GM19035 (cell line): ENCODE measurements at regions not wholly inside any gene's neighbourhood (a gene's known extent, or its start where the extent isn't known, plus 50 kb on each side); places are given as distances from the start of the nearest gene placed in this dataset.
"Not testable (repeated sequence)": the region's sequence is repeated elsewhere in the genome, so short reads cannot be mapped to it uniquely, and the experiment has no call there.

Experiments
- ATAC-seq: cut with Tn5 transposase; IDR thresholded peaks from one replicate; pipeline ENCODE4 v1.9.1; 2021; ENCODE audit not compliant: unreplicated experiment

DNA sequence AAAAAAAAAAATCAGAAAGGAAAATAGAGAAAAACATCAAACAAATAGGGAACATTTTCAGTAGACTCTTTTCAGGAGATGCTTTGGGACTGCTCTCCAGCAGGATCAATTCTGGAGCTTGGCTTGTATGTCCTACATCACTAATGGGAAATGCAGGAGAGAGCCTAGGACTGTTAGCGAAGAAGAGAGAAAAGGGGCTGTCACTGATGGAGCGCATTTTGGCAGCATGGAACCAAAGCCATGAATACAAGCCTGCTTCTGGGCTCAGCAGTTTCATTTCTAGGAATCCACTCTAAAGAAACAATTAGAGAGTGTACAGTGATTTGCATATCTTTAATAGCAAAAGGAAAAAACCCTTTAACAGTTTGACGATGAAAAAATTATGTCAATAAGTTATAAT, 203.9 kb downstream of the NUFIP1 start:
- no peak for ATAC-seq

DNA sequence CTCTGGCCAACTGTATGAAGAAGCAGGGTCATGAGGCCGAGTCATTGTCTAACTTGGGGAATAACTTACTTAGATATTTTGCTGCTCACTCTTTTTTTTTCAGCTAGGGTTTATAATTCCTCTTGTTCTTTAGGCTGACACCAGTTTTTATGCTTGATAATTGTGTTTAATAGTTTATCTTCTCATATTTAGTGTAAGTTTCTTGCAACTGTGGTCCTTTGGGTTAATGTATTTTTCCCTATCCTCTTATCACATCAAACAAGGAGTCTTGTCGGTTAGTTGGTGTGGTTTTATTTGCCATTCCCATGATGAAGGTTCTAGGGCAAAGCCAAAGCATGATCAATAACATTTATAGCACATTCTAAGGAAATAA, 204.6 kb downstream of the NUFIP1 start:
- ATAC-seq = no peak

DNA sequence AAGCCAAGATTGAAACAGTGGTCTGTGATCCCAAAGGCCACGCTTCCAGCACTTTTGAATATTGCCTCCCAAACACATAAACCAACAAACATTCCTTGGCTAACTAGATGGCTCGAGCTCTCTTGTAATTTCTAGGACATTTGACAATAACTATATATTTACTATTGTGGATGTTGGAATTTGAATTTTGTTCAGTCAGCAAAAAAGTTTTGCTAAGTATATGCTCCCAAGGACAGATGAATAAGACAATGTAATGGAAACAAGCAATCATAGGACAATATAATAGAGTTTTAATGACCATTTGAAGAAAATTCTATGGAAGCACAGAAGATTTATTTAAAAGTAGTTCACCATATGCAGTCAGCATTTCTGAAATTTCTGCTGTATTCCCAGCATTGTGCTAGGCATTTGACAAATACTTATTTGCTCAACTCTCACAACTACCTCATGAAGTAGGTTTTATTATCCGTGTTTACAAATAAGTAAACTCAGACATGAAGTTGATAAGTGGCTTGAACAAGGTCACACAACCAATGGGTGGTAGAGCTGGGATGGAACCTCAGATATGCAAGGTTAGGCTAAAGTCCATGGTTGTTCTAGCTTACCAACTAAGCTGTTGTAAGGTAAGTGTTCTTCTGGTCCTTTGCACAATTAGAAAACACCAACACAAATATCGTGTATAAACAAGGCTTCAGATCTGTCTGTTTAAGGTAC, 205.1 kb downstream of the NUFIP1 start:
- ATAC-seq = no peak

DNA sequence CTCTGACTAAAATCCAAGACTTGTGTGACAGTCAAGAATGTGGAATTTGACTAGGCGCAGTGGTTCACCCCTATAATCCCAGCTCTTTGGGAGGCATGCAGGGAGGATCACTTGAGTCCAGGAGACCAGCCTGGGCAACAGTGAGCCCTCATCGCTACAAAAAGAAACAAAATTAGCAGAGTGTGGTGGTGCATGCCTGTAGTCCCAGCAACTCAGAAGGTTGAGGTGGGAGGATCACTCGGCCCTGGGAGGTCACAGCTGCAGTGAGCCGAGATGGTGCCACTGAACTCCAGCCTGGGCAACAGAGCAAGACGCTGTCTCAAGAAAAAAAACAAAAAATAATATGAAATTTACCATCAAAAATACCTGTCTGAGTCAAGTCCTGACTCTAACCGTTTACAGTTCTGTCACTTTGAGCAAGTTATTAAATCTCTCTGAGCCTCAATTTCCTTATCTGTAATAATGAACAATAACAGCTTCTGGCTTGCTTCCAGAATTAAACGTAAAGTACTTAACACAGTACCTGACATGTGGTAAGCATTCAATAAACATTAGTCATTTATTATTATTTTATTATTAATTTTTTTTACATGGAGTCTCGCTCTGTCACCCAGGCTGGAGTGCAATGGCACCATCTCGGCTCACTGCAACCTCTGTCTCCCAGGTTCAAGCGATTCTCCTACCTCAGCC, 204.6 kb upstream of the TSC22D1 start:
- ATAC-seq = no peak

DNA sequence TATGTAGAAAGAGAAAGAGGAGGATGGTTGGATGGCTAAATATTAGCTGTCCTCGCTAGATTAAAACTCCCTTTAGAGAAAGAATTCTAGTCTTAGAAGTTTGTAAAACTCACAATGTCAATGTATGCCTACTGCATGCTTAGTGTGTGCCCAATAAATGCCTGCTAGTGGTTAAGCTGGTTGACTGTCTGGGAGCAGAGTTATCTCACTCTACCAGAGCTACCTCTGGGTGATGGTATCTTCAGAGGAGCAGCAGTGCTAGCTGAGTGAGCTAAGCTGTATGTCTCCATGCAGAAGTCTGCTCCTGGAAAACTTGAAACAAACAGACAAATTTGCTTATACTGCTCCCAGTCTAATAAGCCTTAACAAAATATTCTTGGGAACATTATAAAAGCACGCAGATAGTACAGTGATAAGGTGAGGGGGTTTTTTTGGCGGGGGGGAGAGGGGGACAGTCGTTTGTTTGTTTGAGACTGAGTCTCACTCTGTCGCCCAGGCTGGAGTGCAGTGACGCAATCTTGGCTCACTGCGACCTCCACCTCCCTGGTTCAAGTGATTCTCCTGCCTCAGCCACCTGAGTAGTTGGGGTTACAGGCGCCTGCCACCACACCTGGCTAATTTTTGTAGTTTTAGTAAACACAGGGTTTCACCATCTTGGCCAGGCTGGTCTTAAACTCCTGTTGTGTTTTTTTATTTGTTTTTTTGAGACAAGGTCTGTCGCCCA, 202.8 kb upstream of the TSC22D1 start:
- no peak for ATAC-seq

DNA sequence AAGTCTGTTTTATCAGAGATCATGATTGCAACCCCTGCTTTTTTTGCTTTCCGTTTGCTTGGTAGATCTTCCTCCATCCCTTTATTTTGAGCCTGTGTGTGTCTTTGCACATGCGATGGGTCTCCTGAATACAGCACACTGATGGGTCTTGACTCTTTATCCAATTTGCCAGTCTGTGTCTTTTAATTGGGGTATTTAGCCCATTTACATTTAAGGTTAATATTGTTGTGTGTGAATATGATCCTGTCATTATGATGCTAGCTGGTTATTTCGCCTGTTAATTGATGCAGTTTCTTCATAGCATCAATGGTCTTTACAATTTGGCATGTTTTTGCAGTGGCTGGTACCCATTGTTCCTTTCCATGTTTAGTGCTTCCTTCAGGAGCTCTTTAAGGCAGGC, 199.2 kb upstream of the TSC22D1 start:
- not testable (repeated sequence) for ATAC-seq

DNA sequence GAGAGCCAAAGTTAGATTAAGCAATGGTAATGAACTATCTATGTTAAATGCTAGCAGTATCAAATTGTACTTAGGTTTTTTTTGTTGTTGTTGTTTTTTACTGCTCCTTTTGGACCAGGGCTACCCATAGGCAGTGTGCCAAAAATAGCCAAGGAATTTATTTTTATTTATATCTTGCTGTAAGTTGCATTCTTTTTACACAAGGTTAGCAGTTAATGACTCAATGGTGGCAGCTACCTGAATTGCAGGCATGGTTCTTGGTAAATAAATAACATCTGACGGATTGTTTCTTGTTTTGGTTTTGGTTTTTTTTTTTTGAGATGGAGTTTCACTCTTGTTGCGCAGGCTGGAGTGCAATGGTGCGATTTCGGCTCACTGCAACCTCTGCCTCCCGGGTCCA, 194.8 kb upstream of the TSC22D1 start:
- ATAC-seq = no peak

DNA sequence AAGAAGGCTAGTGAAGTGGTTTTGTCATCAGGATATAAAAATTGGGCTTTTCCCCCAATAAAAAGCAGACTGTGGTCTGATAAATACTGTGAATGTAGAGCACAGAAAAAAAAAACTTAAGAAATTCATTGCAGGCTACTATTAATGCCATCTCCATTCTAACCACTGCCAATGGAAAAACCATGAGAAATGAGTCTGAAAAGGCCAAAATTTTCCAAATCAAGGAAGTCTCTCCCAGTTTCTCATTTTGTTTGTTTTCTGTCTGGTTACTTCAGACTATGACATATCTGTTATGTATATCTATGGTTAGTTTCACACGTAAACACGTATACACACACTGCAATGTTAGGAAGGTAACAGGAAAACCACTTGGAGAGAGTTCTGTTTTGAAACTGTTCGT, 193.6 kb upstream of the TSC22D1 start:
- ATAC-seq = no peak

DNA sequence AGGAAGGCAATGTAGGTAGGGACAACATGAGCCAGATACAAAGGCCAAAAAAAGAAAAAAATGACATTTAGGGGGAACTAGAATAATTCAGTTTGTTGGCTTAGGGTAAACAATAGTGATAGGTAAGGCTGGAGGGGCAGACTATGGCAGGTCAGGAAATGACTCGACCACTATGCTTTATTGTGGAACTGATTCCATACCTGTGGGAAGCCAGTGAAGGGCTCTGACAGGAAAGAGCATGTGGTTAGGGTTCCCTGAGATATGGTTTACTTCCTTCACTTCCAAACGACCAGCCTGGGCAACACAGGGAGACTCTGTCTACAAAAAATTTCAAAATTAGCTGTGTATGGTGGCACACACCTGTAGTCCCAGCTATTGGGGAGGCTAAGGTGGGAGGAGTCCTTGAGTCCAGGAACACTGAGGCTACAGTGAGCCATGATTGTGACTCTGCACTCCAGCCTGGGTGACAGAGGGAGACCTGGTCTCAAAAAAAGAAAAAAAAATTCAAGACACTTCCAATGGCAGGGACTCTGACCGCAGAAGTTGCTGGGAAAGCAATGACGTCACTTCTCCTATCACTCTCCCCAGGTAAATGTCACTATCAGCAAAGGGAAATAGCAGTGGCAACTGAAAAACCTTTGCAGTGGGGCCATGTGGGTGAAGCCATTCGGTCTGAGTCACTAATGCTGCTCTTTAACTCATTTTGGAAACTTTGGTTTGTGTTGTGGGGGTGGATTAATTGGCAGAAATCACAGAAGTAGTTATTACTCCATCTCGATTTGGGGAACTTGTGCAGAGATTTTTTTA, 192.8 kb upstream of the TSC22D1 start:
- ATAC-seq = no peak

DNA sequence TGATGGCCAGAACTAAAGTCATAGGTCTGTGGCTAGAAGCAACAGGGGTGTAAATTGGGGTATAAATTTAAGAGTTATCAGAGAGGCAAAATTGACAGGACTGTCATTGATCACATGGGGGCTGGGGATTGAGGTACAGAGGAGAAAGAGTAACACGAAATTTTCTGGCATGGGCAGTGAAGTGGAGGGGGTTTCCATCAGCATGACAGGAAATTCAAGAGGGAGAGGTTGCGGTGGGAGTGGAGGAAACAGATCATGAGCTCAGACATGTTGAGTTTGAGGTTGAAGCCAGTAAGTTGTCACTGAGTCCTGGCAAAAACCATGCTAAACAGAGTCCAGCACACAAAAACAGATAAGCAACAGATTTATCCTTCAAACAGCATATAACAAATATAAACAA, 192.1 kb upstream of the TSC22D1 start:
- ATAC-seq = no peak

DNA sequence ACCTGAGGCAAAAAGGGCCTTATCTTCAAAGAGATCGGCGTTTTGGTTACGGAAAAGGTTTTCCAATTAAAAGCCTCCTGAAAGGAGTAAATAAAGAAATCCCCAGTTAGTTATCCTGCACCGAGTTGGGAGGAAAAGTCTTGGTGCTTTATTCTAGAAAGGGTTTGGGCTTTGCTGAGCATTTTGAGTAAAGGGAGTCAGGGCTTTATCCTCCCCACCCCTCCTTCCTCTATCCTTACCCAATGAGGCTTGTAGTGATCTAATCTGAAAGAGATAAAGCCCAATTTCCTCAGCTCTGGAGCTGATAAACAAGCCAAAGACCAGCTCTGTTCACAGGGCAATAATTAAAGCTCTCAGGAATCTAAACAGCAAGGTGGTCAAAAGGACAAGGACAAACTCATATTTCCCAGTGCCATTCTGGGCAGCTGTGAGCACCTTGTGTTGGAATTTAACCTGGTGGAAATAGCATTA, 188.9 kb upstream of the TSC22D1 start:
- ATAC-seq = no peak

DNA sequence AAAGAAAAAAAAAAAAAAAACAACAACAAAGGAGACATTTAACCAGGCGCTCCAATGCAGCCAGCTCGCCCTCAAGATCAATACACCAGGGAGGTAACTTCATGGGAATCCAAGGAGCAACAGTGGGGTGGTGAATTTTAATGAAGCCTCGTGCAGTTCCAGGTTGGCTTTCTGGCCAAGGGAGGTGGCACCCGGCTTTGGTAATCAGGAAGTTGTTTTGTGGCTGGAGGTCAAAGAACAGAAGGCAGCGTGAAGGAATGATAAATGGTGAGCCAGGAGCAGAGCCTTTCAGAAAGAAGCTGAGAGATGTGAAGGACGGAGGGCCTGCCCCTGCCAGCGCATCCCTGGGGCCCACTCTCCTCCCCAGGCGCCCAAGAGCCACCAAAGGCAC, 188.2 kb upstream of the TSC22D1 start:
- no peak for ATAC-seq

DNA sequence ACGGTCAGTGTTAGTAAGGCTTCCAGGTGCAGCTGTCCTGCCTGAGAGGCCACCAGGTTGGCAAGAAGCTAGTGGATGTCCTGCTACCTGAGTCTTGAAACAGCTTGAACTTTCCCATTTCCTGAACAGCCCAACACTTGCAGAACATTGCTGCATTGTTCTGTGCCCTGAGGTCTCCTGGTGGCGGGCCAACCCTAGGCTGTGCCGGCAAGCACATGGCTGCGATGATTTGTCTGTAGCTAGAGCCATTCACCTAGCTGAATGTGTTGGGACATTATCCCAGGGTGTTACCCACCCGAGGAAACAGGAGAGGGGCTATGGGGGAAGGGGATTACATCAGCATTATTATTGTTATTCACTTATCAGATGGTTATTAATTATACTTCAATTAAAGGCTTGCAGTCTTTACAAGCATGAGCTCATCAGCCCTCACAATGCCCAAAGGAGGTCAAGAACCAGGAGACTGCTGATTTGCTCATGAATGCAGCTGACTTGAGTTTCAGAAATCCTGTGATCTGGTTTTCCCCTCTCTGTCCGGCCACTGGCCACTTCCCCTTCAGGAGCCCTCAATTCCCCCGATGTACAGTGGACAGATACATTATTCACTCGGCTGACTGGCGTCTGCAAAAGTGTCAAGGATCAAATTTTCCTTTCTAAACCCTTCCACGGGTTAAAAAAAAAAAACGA, 187.6 kb upstream of the TSC22D1 start:
- no peak for ATAC-seq

DNA sequence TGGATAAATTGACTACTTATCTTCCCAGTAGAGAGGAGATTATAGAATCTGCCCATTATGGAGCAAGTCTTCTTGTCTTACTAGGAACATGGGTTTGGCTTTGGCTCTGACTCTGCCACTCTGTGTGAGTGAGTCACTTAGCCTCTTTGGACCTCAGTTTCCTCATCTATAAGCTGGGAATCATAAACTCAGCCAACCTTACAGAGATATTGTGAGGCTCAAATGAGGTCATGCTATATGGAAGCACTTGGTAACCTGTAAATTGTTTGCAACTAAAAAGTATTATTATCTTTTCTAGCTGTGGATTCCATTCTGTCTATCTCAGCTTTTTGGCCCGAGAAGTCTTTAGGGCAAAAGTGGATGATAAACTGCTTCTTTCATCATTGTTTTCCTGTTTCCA, 186.8 kb upstream of the TSC22D1 start:
- no peak for ATAC-seq

DNA sequence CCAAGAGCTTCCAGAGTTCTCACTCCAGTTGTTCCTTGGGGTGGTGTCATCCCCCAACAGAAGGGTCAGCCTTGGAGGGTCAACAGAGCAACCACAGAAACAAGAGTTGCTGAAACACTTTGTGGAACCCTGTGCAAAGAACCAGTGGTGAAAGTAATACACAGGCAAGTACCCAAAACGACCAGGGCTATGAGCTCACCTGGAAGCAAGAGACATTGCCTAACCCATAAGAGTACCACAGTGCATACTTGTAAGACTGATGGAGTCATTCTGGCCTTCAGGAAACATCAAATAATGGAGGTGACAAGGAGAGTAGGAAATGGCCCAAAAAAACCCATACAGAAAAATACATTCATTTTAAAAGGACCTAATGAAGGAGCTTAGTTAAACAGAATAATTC, 184.3 kb upstream of the TSC22D1 start:
- ATAC-seq = no peak

DNA sequence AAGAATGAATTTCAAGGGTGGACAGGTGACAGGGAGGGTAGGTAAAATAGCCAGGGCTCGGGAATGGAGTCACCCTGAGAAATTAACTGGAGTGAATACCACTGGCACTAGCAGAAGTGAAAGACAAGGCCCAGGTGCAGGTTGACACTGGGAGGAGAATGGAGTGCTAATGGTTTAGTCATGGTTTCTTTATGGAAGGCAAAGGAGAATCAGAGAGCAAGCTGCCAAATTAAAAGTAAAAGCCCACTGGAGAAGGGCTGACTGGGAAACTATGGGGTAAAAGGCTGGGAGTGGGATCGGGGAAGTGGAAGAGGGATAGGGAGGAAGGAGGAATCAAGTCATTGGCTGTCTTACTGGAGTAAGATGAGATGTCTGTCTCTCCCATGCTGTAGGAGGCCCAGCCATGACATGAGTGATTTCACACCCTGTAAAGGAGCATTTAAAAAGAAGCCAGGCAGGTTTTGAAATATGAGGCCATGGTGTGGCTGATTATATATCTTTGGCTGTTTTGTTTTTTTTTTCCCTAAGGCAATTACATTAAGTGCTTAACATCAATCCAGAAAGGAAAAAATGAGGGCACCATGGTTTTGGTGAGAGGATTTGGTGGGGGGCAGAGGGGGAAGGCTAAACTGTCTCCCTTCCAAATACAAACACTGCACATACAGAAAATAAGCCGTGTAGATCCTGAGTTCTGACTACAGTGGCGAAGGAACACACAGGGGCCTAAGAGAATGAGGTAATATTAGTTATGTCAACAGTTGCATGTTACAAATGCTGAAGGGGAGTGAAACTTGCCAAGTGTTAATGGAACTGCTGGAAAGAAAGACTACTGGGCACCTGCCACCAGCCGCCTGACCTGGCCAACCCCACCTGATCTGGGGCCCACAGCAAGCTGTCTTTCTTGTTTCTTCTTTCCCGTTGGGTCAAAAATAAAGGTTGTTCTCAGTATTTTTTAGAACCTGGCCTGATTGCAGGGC, 183.5 kb upstream of the TSC22D1 start:
- no peak for ATAC-seq

DNA sequence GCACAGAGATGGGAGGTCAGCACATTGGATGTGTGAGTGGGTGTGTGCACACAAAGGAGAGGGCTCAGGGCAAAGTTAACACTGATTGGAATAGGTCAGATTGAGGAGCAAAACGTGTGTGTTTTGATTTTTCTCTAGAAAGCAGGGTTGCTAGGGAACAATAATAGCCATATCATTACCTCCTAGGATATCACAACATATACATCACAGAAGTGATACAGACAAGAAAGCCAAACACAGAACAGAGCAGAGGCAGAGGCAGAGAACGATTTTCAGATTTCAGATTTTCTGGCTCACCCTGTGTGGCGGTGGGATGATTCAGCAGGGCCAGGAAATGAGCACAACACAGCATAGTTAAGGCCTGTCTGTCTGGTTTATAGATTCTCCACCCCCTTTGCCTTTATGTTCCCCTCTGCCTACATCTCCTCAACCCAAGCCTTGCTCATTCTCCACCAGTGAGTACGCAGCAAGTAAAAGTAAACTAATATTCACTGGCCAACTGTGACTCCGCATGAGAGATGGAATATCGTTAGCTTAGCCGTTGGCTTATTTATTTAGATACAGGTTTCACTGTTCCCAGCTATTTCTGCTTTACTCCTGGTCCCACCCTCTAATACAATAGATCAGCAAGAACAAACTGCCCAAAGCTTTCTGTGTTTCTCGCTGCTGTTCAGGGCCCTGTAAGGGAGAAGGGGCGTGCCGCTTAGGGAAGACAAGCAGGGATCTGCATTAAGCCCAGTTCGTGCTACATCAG, 182.7 kb upstream of the TSC22D1 start:
- ATAC-seq = no peak

DNA sequence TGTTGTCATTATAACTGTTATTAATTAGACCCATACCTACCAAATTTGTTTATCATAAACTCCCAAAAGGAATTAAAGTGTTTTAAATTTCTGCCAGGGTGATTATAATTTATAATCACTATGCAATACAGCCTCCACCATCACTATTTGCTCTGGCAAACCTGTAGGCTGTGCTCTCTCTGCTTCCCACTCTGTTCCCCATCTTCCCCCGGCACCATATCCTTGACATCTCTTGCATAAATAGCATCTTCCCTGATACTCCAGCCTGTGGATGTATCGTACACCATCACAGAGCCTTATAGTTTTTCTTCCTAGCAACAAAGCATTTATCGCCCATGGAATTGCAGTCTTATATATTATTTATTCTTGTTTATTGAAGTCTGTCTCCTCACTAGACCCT, 181.5 kb upstream of the TSC22D1 start:
- ATAC-seq = no peak

DNA sequence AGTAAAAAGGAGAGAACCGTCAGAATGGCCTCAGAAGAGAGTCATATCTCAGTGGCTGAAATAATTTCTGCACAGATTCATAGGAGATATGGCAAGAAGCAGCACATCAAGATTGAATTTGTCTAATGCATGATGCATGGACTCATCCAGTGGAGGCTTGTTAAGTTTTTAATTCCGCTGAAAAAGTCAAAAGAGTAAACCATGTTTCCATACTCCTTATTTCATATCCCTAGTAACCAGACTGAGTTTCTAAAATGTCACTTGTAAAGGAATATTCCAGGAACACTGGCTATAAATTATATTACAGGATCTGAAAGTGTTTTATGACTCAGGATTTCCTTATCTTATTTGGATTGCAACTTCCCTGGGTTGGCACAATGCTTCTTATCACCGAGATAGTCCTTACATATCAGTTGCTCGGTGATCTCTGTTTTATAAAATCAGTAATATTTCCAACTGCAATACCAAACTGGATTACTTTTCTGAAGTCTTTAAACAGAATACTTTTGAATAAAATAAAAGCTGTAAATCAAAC, 180.2 kb upstream of the TSC22D1 start:
- no peak for ATAC-seq
